Transverse colon (tissue), 4 donors: ENCODE measurements at regions not wholly inside any gene's neighbourhood (a gene's known extent, or its start where the extent isn't known, plus 50 kb on each side); places are given as distances from the start of the nearest gene placed in this dataset.
A peak's percentile ranks its signal among the peaks of the same experiment; 100 is the strongest.

Experiments
- CTCF ChIP-seq, 5 experiments: fragments of 200-600 bp in 3 of 5; fragments of 450-650 bp in 2 of 5; sonication (generic) in 3 of 5; IDR thresholded peaks; 1 replicate in 2 of 5; 2 replicates in 3 of 5; pipeline ENCODE4 v1.5.1; 2016 to 2017; ENCODE audit warnings: antibody characterized with exemption in 5 of 5, inconsistent platforms in 3 of 5, mild to moderate bottlenecking in 2 of 5, moderate library complexity in 1 of 5
- POLR2A ChIP-seq: fragments of 450-650 bp; IDR thresholded peaks from one replicate; pipeline ENCODE4 v1.6.1; 2016; ENCODE audit warnings: antibody characterized with exemption, mild to moderate bottlenecking, moderate library complexity
- POLR2AphosphoS5 ChIP-seq, 3 donors: sonication (generic); formaldehyde crosslinking; IDR thresholded peaks; one replicate each; pipeline ENCODE4 v1.6.1; 2016; ENCODE audit warnings: antibody characterized with exemption in 3 of 3

GRCh38 chr9:115204904-115205453 lies 87.0 kb upstream of the TNC start:
- TF ChIP-seq POLR2AphosphoS5 (IDR thresholded peaks at IDR 0.05) (peak in 2 of 3 donors; percentile 7 to 13), CTCF (IDR thresholded peaks at IDR 0.05) (no peak), POLR2A (no peak)
